ENCODE measurements at regions not wholly inside any gene's neighbourhood (a gene's known extent, or its start where the extent isn't known, plus 50 kb on each side); places are given as distances from the start of the nearest gene placed in this dataset.

DNA sequence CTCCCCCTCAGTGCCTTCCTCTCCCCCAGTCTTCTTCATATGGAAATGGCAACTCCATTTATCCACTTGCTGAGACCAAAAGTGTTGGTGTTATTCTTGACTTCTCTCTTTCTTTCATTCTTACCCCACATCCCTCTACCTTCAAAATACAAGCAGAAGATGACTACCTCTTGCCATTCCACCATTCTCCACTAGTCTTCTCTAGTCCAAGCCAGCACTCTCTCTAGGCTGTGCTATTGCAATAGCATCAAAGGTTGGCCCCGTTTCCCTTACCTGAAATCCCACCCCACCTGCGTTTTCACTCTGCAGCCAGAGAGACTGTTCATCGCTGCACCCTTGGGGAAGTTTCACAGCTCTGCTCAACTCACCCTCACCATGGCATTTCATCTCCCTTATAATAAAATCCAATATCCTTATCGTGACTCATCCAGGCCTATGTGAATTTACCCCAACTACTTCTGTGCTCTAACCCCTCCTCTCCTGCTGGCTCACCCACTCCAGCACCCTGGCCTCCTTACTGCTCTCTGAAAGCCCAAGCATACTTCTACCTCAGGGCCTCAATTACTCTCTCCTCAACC, 109.1 kb downstream of the LSM5 start:
- peaks cover 14% of the 10 kb centered on the region for H3K27me3 Mint-ChIP-seq
- no peak for ATAC-seq (ENCODE audit: low read depth in 2 of 2)

DNA sequence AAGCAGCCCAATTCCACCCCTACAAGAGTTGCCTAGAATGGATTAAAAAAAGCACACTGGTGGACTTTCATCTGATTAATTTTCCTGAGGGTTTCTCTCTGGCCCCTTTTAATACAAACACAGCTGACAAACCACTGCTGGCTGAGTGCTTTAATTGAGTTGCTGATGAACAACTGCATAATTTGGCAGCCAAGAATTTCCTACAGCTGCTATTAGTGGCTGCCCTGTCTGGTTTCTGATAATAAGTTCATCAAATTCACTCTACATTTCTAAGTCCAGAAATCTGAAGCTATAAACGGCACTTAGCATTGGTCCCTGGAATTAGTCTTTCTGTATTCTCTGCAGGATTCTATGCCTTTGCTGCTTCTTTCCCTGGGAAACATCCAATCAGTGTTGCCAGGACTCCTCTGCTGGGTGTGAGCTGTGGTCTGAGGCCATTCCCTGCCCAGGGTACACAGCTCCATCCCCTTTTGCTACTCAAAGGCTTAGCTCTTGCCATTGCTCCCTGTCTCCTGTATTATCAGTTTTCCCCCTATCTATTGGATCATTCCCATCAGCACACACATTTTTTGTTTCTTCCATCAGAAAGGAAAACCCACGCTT, 110.6 kb downstream of the LSM5 start:
- Mint-ChIP-seq H3K36me3 (no peaks in the 10 kb centered on the region), H3K4me1 (no peaks in the 10 kb centered on the region), H3K4me3 (no peak overlapping the region), H3K27ac (peak overlapping the region in 1 of 3 donors; percentile 59), H3K27me3 (peaks cover 10% of the 10 kb centered on the region), H3K9me3 (peaks cover 0 to 3% (median 1%) of the 10 kb centered on the region in 7 donors)
- ATAC-seq (ENCODE audit: low read depth in 2 of 2) (no peak), DNase-seq (no peak)
- H3K27ac ChIP-seq (ENCODE audit: insufficient read depth, low read length, poor library complexity, severe bottlenecking), result no peak overlapping the region
- H3K27me3 ChIP-seq (ENCODE audit: control insufficient read depth, insufficient read depth, low read length), result no peaks in the 10 kb centered on the region
- no peaks in the 10 kb centered on the region for H3K4me1 ChIP-seq (ENCODE audit: control insufficient read depth, insufficient read depth, low read length, poor library complexity, severe bottlenecking)
- no peaks in the 10 kb centered on the region for H3K36me3 ChIP-seq (ENCODE audit: control insufficient read depth, insufficient read depth, low read length)
- no peak overlapping the region for H3K4me3 ChIP-seq (ENCODE audit: low read depth, low read length)
- H3K9me3 ChIP-seq (ENCODE audit: control insufficient read depth in 2 of 2, low read length in 2 of 2), result no peaks in the 10 kb centered on the region

More for the DNA sequence above, 109.1 kb downstream of the LSM5 start:
- Histone ChIP-seq H3K27me3 (ENCODE audit: control insufficient read depth, insufficient read depth, low read length) (no peaks in the 10 kb centered on the region), H3K4me3 (ENCODE audit: low read depth, low read length) (no peak overlapping the region), H3K9me3 (ENCODE audit: control insufficient read depth in 2 of 2, low read length in 2 of 2) (no peaks in the 10 kb centered on the region), H3K4me1 (ENCODE audit: control insufficient read depth, insufficient read depth, low read length, poor library complexity, severe bottlenecking) (no peaks in the 10 kb centered on the region), H3K27ac (ENCODE audit: insufficient read depth, low read length, poor library complexity, severe bottlenecking) (no peak overlapping the region), H3K36me3 (ENCODE audit: control insufficient read depth, insufficient read depth, low read length) (no peaks in the 10 kb centered on the region)
- no peak for DNase-seq
- no peaks in the 10 kb centered on the region for H3K36me3 Mint-ChIP-seq
- H3K4me1 Mint-ChIP-seq, result no peaks in the 10 kb centered on the region
- H3K9me3 Mint-ChIP-seq, result peaks cover 0 to 3% (median 1%) of the 10 kb centered on the region in 7 donors
- H3K4me3 Mint-ChIP-seq, result no peak overlapping the region
- H3K27ac Mint-ChIP-seq, result no peak overlapping the region

GRCh38 chr7:32378988-32379387, 111.2 kb downstream of the LSM5 start:
- no peak for DNase-seq
- Histone ChIP-seq H3K27me3 (ENCODE audit: control insufficient read depth, insufficient read depth, low read length) (no peaks in the 10 kb centered on the region), H3K9me3 (ENCODE audit: control insufficient read depth in 2 of 2, low read length in 2 of 2) (no peaks in the 10 kb centered on the region), H3K36me3 (ENCODE audit: control insufficient read depth, insufficient read depth, low read length) (no peaks in the 10 kb centered on the region), H3K4me3 (ENCODE audit: low read depth, low read length) (no peak overlapping the region), H3K27ac (ENCODE audit: insufficient read depth, low read length, poor library complexity, severe bottlenecking) (no peak overlapping the region), H3K4me1 (ENCODE audit: control insufficient read depth, insufficient read depth, low read length, poor library complexity, severe bottlenecking) (no peaks in the 10 kb centered on the region)
- no peak for ATAC-seq (ENCODE audit: low read depth in 2 of 2)
- H3K27me3 Mint-ChIP-seq, result peaks cover 10% of the 10 kb centered on the region
- H3K4me1 Mint-ChIP-seq, result no peaks in the 10 kb centered on the region
- H3K9me3 Mint-ChIP-seq, result peaks cover 0 to 3% (median 1%) of the 10 kb centered on the region in 7 donors
- H3K27ac Mint-ChIP-seq, result no peak overlapping the region
- H3K4me3 Mint-ChIP-seq, result no peak overlapping the region
- H3K36me3 Mint-ChIP-seq, result no peaks in the 10 kb centered on the region

GRCh38 chr7:32364581-32364980, 125.6 kb downstream of the LSM5 start:
- H3K9me3 Mint-ChIP-seq, result peaks cover 1 to 14% (median 5%) of the 10 kb centered on the region in 7 donors
- no peak overlapping the region for H3K27ac Mint-ChIP-seq
- ATAC-seq (ENCODE audit: low read depth in 2 of 2) (no peak), DNase-seq (no peak)
- Histone ChIP-seq H3K9me3 (ENCODE audit: control insufficient read depth in 2 of 2, low read length in 2 of 2) (peaks cover 0 to 7% of the 10 kb centered on the region in 2 experiments), H3K27me3 (ENCODE audit: control insufficient read depth, insufficient read depth, low read length) (no peaks in the 10 kb centered on the region), H3K27ac (ENCODE audit: insufficient read depth, low read length, poor library complexity, severe bottlenecking) (no peak overlapping the region), H3K4me3 (ENCODE audit: low read depth, low read length) (no peak overlapping the region), H3K4me1 (ENCODE audit: control insufficient read depth, insufficient read depth, low read length, poor library complexity, severe bottlenecking) (no peaks in the 10 kb centered on the region), H3K36me3 (ENCODE audit: control insufficient read depth, insufficient read depth, low read length) (no peaks in the 10 kb centered on the region)
- H3K36me3 Mint-ChIP-seq, result peaks cover 4% of the 10 kb centered on the region
- no peaks in the 10 kb centered on the region for H3K4me1 Mint-ChIP-seq
- H3K4me3 Mint-ChIP-seq, result no peak overlapping the region
- H3K27me3 Mint-ChIP-seq, result peaks cover 5% of the 10 kb centered on the region

- Mint-ChIP-seq H3K27ac (no peak overlapping the region), H3K9me3 (peaks cover 0 to 4% (median 0%) of the 10 kb centered on the region in 7 donors), H3K4me3 (no peak overlapping the region), H3K36me3 (no peaks in the 10 kb centered on the region), H3K27me3 (peaks cover 10% of the 10 kb centered on the region), H3K4me1 (no peaks in the 10 kb centered on the region)
- Histone ChIP-seq H3K27me3 (ENCODE audit: control insufficient read depth, insufficient read depth, low read length) (no peaks in the 10 kb centered on the region), H3K27ac (ENCODE audit: insufficient read depth, low read length, poor library complexity, severe bottlenecking) (no peak overlapping the region), H3K4me3 (ENCODE audit: low read depth, low read length) (no peak overlapping the region), H3K36me3 (ENCODE audit: control insufficient read depth, insufficient read depth, low read length) (no peaks in the 10 kb centered on the region), H3K4me1 (ENCODE audit: control insufficient read depth, insufficient read depth, low read length, poor library complexity, severe bottlenecking) (no peaks in the 10 kb centered on the region), H3K9me3 (ENCODE audit: control insufficient read depth in 2 of 2, low read length in 2 of 2) (no peaks in the 10 kb centered on the region)
- DNase-seq, result no peak
- ATAC-seq (ENCODE audit: low read depth in 2 of 2), result no peak
Observed at GRCh38 chr7:32360127-32360526, 130.1 kb downstream of the LSM5 start.

- Histone ChIP-seq H3K36me3 (ENCODE audit: control insufficient read depth, insufficient read depth, low read length) (no peaks in the 10 kb centered on the region), H3K4me3 (ENCODE audit: low read depth, low read length) (no peak overlapping the region), H3K27ac (ENCODE audit: insufficient read depth, low read length, poor library complexity, severe bottlenecking) (no peak overlapping the region), H3K27me3 (ENCODE audit: control insufficient read depth, insufficient read depth, low read length) (no peaks in the 10 kb centered on the region), H3K9me3 (ENCODE audit: control insufficient read depth in 2 of 2, low read length in 2 of 2) (no peaks in the 10 kb centered on the region), H3K4me1 (ENCODE audit: control insufficient read depth, insufficient read depth, low read length, poor library complexity, severe bottlenecking) (no peaks in the 10 kb centered on the region)
- DNase-seq, result no peak
- Mint-ChIP-seq H3K9me3 (peaks cover 0 to 4% (median 0%) of the 10 kb centered on the region in 7 donors), H3K27ac (no peak overlapping the region), H3K36me3 (no peaks in the 10 kb centered on the region), H3K4me1 (no peaks in the 10 kb centered on the region), H3K4me3 (no peak overlapping the region), H3K27me3 (peaks cover 13% of the 10 kb centered on the region)
- ATAC-seq (ENCODE audit: low read depth in 2 of 2), result no peak
Observed at GRCh38 chr7:32357535-32358277, 132.5 kb downstream of the LSM5 start.

- Histone ChIP-seq H3K9me3 (ENCODE audit: control insufficient read depth in 2 of 2, low read length in 2 of 2) (no peaks in the 10 kb centered on the region), H3K4me1 (ENCODE audit: control insufficient read depth, insufficient read depth, low read length, poor library complexity, severe bottlenecking) (no peaks in the 10 kb centered on the region), H3K27me3 (ENCODE audit: control insufficient read depth, insufficient read depth, low read length) (no peaks in the 10 kb centered on the region), H3K27ac (ENCODE audit: insufficient read depth, low read length, poor library complexity, severe bottlenecking) (no peak overlapping the region), H3K4me3 (ENCODE audit: low read depth, low read length) (no peak overlapping the region), H3K36me3 (ENCODE audit: control insufficient read depth, insufficient read depth, low read length) (no peaks in the 10 kb centered on the region)
- Mint-ChIP-seq H3K27ac (no peak overlapping the region), H3K4me1 (no peaks in the 10 kb centered on the region), H3K36me3 (no peaks in the 10 kb centered on the region), H3K9me3 (peaks cover 0 to 1% (median 0%) of the 10 kb centered on the region in 7 donors), H3K27me3 (peaks cover 11% of the 10 kb centered on the region), H3K4me3 (no peak overlapping the region)
- ATAC-seq (ENCODE audit: low read depth in 2 of 2), result no peak
- peak in 1 of 3 donors; percentile 26 for DNase-seq
Observed at GRCh38 chr7:32347244-32347828, 142.8 kb downstream of the LSM5 start.
